Glomerular endothelial cell (primary cell): ENCODE measurements at regions not wholly inside any gene's neighbourhood (a gene's known extent, or its start where the extent isn't known, plus 50 kb on each side); places are given as distances from the start of the nearest gene placed in this dataset.

ENCODE experiments used
- DNase-seq: peaks from one replicate; pipeline ENCODE4 v3.0.0-alpha.2; 2011; ENCODE audit warnings: low read depth, low spot score; ENCODE audit errors: extremely low read depth

GRCh38 chr20:50387218-50387995, 122.8 kb upstream of the PTPN1 start:
- DNase-seq = no peak

GRCh38 chr20:50387996-50388332, 122.2 kb upstream of the PTPN1 start:
- DNase-seq = no peak

- DNase-seq = no peak
Observed at GRCh38 chr20:50388733-50389437, 121.3 kb upstream of the PTPN1 start.

GRCh38 chr20:50389438-50389807, 120.8 kb upstream of the PTPN1 start:
- no peak for DNase-seq

GRCh38 chr20:50389808-50390684, 120.1 kb upstream of the PTPN1 start:
- no peak for DNase-seq

- no peak for DNase-seq
Observed at GRCh38 chr20:50390685-50391443, 119.3 kb upstream of the PTPN1 start.

GRCh38 chr20:50391444-50392137, 118.6 kb upstream of the PTPN1 start:
- no peak for DNase-seq

GRCh38 chr20:50392138-50392866, 117.9 kb upstream of the PTPN1 start:
- no peak for DNase-seq

- DNase-seq = no peak
Observed at GRCh38 chr20:50393242-50393641, 116.9 kb upstream of the PTPN1 start.

- DNase-seq = no peak
Observed at GRCh38 chr20:50393990-50394561, 116.1 kb upstream of the PTPN1 start.

- DNase-seq = no peak
Observed at GRCh38 chr20:50394569-50394968, 115.6 kb upstream of the PTPN1 start.

- DNase-seq = no peak
Observed at GRCh38 chr20:50395251-50395729, 114.9 kb upstream of the PTPN1 start.

GRCh38 chr20:50395914-50396488, 114.2 kb upstream of the PTPN1 start:
- no peak for DNase-seq

- DNase-seq = no peak
Observed at GRCh38 chr20:50396623-50397022, 113.6 kb upstream of the PTPN1 start.

GRCh38 chr20:50397058-50397457, 113.1 kb upstream of the PTPN1 start:
- DNase-seq = no peak

- DNase-seq = no peak
Observed at GRCh38 chr20:50398064-50398463, 112.1 kb upstream of the PTPN1 start.

GRCh38 chr20:50398471-50398820, 111.7 kb upstream of the PTPN1 start:
- DNase-seq = no peak

GRCh38 chr20:50398821-50399554, 111.2 kb upstream of the PTPN1 start:
- no peak for DNase-seq
